ENCODE measurements at regions not wholly inside any gene's neighbourhood (a gene's known extent, or its start where the extent isn't known, plus 50 kb on each side); places are given as distances from the start of the nearest gene placed in this dataset.

GRCh38 chr9:106110483-106110882, 416.1 kb downstream of the TMEM38B start:
- TF ChIP-seq CTCF (IDR thresholded peaks at IDR 0.05): no peak
- no peak for TF ChIP-seq POLR2A (IDR thresholded peaks at IDR 0.05)

Measured in uterus (tissue), 2 donors.